Pancreas (tissue), 10 donors: ENCODE measurements at regions not wholly inside any gene's neighbourhood (a gene's known extent, or its start where the extent isn't known, plus 50 kb on each side); places are given as distances from the start of the nearest gene placed in this dataset.
A peak's percentile ranks its signal among the peaks of the same experiment; 100 is the strongest.

Experiments
- ATAC-seq, 4 donors: fragments of 200-7000 bp; cut with Tn5 transposase; one replicate each; pipeline versions ENCODE4 v1.8.0 to v1.9.1; 2020; ENCODE audit warnings: mild to moderate bottlenecking in 4 of 4, moderate library complexity in 4 of 4
- DNase-seq, 6 donors: peaks; one replicate each; pipeline ENCODE4 v3.0.0-alpha.2; 2020
- FAIRE-seq: peaks from 2 replicates; lab custom pipeline; 2012; peaks lifted over from hg19 to GRCh38; lab: Jason Lieb, UNC
- H3K27ac ChIP-seq, 4 donors: fragments of 200-600 bp; sonication (generic); 1 replicate in 3 of 4; 2 replicates in 1 of 4; pipeline versions ENCODE4 v1.5.0 to v1.8.0; 2020
- H3K27me3 ChIP-seq, 4 donors: fragments of 200-600 bp; one replicate each; pipeline ENCODE4 v1.8.0; 2021
- H3K36me3 ChIP-seq, 3 donors: fragments of 200-600 bp; sonication (generic) in 1 of 3; one replicate each; pipeline versions ENCODE4 v1.5.0 to v1.8.0; 2020 to 2021
- H3K4me1 ChIP-seq, 3 donors: fragments of 200-600 bp; one replicate each; pipeline ENCODE4 v1.8.0; 2021
- H3K4me3 ChIP-seq, 4 donors: fragments of 200-600 bp; sonication (generic) in 2 of 4; one replicate each; pipeline versions ENCODE4 v1.5.0 to v1.8.0; 2020 to 2021
- H3K9me3 ChIP-seq, 4 donors: fragments of 200-600 bp; one replicate each; pipeline ENCODE4 v1.8.0; 2021
- WGBS, 2 donors: extraction: QIAGEN DNeasy Blood & Tissue Kit; methylation state at CpG; one replicate each; pipeline ENCODE4 v1.1.7; 2013; 5-methylcytosine and 5-hydroxymethylcytosine counted together
- intact Hi-C, 3 donors: fragments of 100-400 bp; cut with DNase I; formaldehyde crosslinking; loops; one replicate each; pipeline versions ENCODE4 v1.11.1 to v1.14.2; 2022
- TF ChIP-seq, protein P1 (sequence below), 4 donors: fragments of 200-600 bp; sonication (generic) in 3 of 4; IDR thresholded peaks; one replicate each; pipeline versions ENCODE4 v1.5.0 to v1.8.0; 2021; ENCODE audit warnings: antibody characterized with exemption in 4 of 4
- donor health status: healthy with polysubstance abuse.
- donor health status: DM: no; HTN: no; CAD: no; lungs with moderate emphysema.
- donor health status: DM: no; HTN: no; CAD: no.
- donor health status: control.
- donor health status: control.
- donor health status: Bipolar disorder and iron deficiency.
- donor health status: DM: yes; HTN: yes; CAD: no.
- donor health status: DM: no; HTN: no; CAD: no.
- donor health status: DM: no; HTN: no; CAD: no.
- donor health status: DM: yes; HTN: yes; CAD: no.

- H3K4me1 ChIP-seq: no peaks in the 10 kb centered on the region
- no peaks in the 10 kb centered on the region for H3K36me3 ChIP-seq
- 63 to 68% methylated on average over 7 of the region's 7 CpGs for WGBS, 2 donors
- FAIRE-seq (no peak), ATAC-seq (no peak), DNase-seq (no peak)
- H3K27ac ChIP-seq: no peak overlapping the region
- H3K27me3 ChIP-seq: no peaks in the 10 kb centered on the region
- no peak overlapping the region for H3K4me3 ChIP-seq
- intact Hi-C loops: no loop called here
- TF ChIP-seq, protein P1, sequence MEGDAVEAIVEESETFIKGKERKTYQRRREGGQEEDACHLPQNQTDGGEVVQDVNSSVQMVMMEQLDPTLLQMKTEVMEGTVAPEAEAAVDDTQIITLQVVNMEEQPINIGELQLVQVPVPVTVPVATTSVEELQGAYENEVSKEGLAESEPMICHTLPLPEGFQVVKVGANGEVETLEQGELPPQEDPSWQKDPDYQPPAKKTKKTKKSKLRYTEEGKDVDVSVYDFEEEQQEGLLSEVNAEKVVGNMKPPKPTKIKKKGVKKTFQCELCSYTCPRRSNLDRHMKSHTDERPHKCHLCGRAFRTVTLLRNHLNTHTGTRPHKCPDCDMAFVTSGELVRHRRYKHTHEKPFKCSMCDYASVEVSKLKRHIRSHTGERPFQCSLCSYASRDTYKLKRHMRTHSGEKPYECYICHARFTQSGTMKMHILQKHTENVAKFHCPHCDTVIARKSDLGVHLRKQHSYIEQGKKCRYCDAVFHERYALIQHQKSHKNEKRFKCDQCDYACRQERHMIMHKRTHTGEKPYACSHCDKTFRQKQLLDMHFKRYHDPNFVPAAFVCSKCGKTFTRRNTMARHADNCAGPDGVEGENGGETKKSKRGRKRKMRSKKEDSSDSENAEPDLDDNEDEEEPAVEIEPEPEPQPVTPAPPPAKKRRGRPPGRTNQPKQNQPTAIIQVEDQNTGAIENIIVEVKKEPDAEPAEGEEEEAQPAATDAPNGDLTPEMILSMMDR (IDR thresholded peaks at IDR 0.05): no peak
- H3K9me3 ChIP-seq: no peaks in the 10 kb centered on the region
Observed at GRCh38 chr14:56002342-56002741, 115.9 kb upstream of the PELI2 start.

- WGBS, 2 donors: 89 to 91% methylated on average over 11 of the region's 11 CpGs
Observed at GRCh38 chr14:56002876-56003625, 115.2 kb upstream of the PELI2 start.

DNA sequence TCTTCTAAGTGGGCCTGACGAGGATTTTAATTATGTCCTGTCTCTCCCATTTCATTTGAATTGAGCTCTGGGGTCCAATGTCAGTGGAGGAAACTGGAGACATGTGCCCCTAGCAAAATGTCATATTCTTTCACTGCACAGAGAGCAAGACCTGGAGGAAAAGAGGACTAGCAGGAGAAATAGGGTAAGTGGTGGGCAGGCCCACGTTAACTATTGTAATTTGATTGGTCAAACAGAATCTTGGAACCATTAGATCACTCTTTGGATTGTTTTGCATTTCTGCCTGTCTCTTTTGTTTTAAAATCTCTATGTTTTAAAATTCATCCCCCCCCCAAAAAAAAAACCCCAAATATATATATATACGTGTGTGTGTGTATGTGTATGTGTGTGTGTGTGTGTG lies 113.9 kb upstream of the PELI2 start:
- FAIRE-seq: no peak
- 59 to 87% methylated on average over 3 of the region's 3 CpGs for WGBS, 2 donors
- no peak overlapping the region for H3K27ac ChIP-seq

More at GRCh38 chr14:56002876-56003625, 115.2 kb upstream of the PELI2 start:
- ATAC-seq (no peak), DNase-seq (no peak), FAIRE-seq (no peak)
- no peaks in the 10 kb centered on the region for H3K36me3 ChIP-seq
- intact Hi-C loops: no loop called here
- no peak overlapping the region for H3K27ac ChIP-seq
- H3K27me3 ChIP-seq: no peaks in the 10 kb centered on the region
- no peak overlapping the region for H3K4me3 ChIP-seq
- H3K9me3 ChIP-seq: no peaks in the 10 kb centered on the region
- no peaks in the 10 kb centered on the region for H3K4me1 ChIP-seq
- TF ChIP-seq, protein P1 (IDR thresholded peaks at IDR 0.05): no peak

DNA sequence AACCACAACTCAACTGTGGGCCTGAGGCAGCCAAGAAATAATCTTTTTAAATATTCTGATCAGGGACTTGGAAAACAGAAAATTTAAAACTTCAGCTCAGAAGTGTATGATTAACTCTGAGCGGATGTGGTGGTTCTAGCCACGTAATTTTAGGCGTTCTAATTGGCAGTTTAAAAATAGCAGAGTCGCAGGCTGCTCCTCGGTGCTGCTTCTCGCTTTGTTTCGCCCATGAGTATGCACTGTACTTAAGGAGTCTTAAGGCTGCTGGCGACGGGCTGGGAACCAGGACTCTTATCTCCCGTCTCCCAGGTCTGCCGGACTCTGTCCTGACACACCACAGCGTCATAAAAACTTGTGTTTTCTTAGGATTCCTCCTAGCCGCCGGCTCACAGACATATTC lies 113.4 kb upstream of the PELI2 start:
- no peak for FAIRE-seq
- Histone ChIP-seq H3K9me3 (no peaks in the 10 kb centered on the region), H3K27ac (peak overlapping the region in 1 of 4 donors; percentile 64), H3K36me3 (no peaks in the 10 kb centered on the region), H3K4me1 (no peaks in the 10 kb centered on the region), H3K27me3 (no peaks in the 10 kb centered on the region), H3K4me3 (peak overlapping the region in 1 of 4 donors; percentile 10)
- 35 to 41% methylated on average over 14 of the region's 14 CpGs for WGBS, 2 donors
- intact Hi-C loops: no loop called here
- ATAC-seq: peak; percentile 61 to 78 (median 71)
- TF ChIP-seq, protein P1 (IDR thresholded peaks at IDR 0.05): no peak
- no peak for DNase-seq

More for the DNA sequence above, 113.9 kb upstream of the PELI2 start:
- no peaks in the 10 kb centered on the region for H3K9me3 ChIP-seq
- TF ChIP-seq, protein P1 (IDR thresholded peaks at IDR 0.05): no peak
- H3K4me3 ChIP-seq: no peak overlapping the region
- H3K4me1 ChIP-seq: no peaks in the 10 kb centered on the region
- intact Hi-C loops: no loop called here
- no peaks in the 10 kb centered on the region for H3K27me3 ChIP-seq
- DNase-seq (no peak), ATAC-seq (no peak)
- no peaks in the 10 kb centered on the region for H3K36me3 ChIP-seq
